Panc1 (cell line): ENCODE measurements at regions not wholly inside any gene's neighbourhood (a gene's known extent, or its start where the extent isn't known, plus 50 kb on each side); places are given as distances from the start of the nearest gene placed in this dataset.

Experiments used
- POLR2AphosphoS5 ChIP-seq: IDR thresholded peaks from 2 replicates; pipeline ENCODE4 v1.6.1; 2012; ENCODE audit warnings: mild to moderate bottlenecking, low read depth, low read length, moderate library complexity
- SIN3A ChIP-seq: IDR thresholded peaks from 2 replicates; pipeline ENCODE4 v1.6.1; 2012; ENCODE audit warnings: low read depth, mild to moderate bottlenecking, low read length, moderate library complexity, borderline replicate concordance; ENCODE audit not compliant: insufficient read depth
- TCF7L2 ChIP-seq: IDR thresholded peaks from 2 replicates; pipeline ENCODE4 v1.6.1; 2011; ENCODE audit warnings: mild to moderate bottlenecking, low read depth, low read length, inconsistent platforms
- TF ChIP-seq, protein P1 (sequence below): fragments of 450-650 bp; IDR thresholded peaks from 2 replicates; pipeline ENCODE4 v1.5.1; 2017; ENCODE audit warnings: mild to moderate bottlenecking
- TF ChIP-seq, protein P2 (sequence below), 2 experiments: IDR thresholded peaks; 2 replicates each; pipeline ENCODE4 v1.6.1; 2011 to 2012; ENCODE audit warnings: low read depth in 2 of 2, control low read depth in 1 of 2, low read length in 1 of 2, mild to moderate bottlenecking in 1 of 2, moderate library complexity in 1 of 2; ENCODE audit not compliant: insufficient read depth in 1 of 2

DNA sequence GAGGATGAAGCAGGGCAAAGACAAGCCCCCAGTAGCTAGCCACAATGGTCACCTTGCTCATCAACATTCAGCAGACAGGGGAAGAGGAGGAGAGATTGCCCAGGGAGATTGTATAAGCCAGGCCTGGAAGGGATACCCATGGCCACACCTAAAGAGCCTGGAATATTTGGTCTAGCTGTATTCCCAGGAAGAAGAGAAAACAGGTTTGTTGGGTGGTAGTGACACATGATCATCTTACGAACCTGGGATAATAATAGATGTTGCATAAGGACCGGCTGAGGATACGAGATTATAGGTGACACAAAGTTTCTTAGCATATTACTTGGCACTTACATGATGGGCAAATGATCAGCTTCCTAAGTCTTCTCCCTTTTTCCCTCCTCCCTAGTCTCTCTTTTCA is 95.9 kb downstream of the HHIPL2 start:
- TF ChIP-seq, protein P1, sequence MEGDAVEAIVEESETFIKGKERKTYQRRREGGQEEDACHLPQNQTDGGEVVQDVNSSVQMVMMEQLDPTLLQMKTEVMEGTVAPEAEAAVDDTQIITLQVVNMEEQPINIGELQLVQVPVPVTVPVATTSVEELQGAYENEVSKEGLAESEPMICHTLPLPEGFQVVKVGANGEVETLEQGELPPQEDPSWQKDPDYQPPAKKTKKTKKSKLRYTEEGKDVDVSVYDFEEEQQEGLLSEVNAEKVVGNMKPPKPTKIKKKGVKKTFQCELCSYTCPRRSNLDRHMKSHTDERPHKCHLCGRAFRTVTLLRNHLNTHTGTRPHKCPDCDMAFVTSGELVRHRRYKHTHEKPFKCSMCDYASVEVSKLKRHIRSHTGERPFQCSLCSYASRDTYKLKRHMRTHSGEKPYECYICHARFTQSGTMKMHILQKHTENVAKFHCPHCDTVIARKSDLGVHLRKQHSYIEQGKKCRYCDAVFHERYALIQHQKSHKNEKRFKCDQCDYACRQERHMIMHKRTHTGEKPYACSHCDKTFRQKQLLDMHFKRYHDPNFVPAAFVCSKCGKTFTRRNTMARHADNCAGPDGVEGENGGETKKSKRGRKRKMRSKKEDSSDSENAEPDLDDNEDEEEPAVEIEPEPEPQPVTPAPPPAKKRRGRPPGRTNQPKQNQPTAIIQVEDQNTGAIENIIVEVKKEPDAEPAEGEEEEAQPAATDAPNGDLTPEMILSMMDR, result no peak
- TF ChIP-seq SIN3A (no peak), POLR2AphosphoS5 (no peak), TCF7L2 (no peak)
- TF ChIP-seq, protein P2, sequence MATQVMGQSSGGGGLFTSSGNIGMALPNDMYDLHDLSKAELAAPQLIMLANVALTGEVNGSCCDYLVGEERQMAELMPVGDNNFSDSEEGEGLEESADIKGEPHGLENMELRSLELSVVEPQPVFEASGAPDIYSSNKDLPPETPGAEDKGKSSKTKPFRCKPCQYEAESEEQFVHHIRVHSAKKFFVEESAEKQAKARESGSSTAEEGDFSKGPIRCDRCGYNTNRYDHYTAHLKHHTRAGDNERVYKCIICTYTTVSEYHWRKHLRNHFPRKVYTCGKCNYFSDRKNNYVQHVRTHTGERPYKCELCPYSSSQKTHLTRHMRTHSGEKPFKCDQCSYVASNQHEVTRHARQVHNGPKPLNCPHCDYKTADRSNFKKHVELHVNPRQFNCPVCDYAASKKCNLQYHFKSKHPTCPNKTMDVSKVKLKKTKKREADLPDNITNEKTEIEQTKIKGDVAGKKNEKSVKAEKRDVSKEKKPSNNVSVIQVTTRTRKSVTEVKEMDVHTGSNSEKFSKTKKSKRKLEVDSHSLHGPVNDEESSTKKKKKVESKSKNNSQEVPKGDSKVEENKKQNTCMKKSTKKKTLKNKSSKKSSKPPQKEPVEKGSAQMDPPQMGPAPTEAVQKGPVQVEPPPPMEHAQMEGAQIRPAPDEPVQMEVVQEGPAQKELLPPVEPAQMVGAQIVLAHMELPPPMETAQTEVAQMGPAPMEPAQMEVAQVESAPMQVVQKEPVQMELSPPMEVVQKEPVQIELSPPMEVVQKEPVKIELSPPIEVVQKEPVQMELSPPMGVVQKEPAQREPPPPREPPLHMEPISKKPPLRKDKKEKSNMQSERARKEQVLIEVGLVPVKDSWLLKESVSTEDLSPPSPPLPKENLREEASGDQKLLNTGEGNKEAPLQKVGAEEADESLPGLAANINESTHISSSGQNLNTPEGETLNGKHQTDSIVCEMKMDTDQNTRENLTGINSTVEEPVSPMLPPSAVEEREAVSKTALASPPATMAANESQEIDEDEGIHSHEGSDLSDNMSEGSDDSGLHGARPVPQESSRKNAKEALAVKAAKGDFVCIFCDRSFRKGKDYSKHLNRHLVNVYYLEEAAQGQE (IDR thresholded peaks at IDR 0.05; ENCODE audit: insufficient read depth in 1 of 2, low read depth in 2 of 2, low read length in 1 of 2), result no peak
